HAP-1 (cell line): ENCODE measurements at regions not wholly inside any gene's neighbourhood (a gene's known extent, or its start where the extent isn't known, plus 50 kb on each side); places are given as distances from the start of the nearest gene placed in this dataset.
A peak's percentile ranks its signal among the peaks of the same experiment; 100 is the strongest.

Source experiments
- DNase-seq, 2 experiments: peaks; one replicate each; pipeline ENCODE4 v3.0.0-alpha.2; 2016 to 2020; ENCODE audit warnings: low spot score in 2 of 2
- H3K27me3 ChIP-seq: fragments of 250-450 bp; sonication (Bioruptor Pico); 2 replicates; pipeline ENCODE4 v1.5.1; 2020; ENCODE audit warnings: low read depth, mild to moderate bottlenecking, moderate library complexity
- H3K36me3 ChIP-seq: fragments of 250-450 bp; sonication (Bioruptor Pico); replicated peaks from 2 replicates; pipeline ENCODE4 v1.5.1; 2020; ENCODE audit warnings: mild to moderate bottlenecking
- H3K4me1 ChIP-seq: fragments of 250-450 bp; sonication (Bioruptor Pico); 2 replicates; pipeline ENCODE4 v1.5.1; 2020; ENCODE audit warnings: mild to moderate bottlenecking
- H3K4me3 ChIP-seq: fragments of 250-450 bp; sonication (Bioruptor Pico); 2 replicates; pipeline ENCODE4 v1.5.1; 2020; ENCODE audit warnings: mild to moderate bottlenecking, moderate library complexity
- H3K9me3 ChIP-seq: fragments of 250-450 bp; sonication (Bioruptor Pico); 2 replicates; pipeline ENCODE4 v1.5.1; 2020; ENCODE audit warnings: mild to moderate bottlenecking, moderate library complexity
- in situ Hi-C: fragments of 300-500 bp; cut with MboI; formaldehyde crosslinking; loops from 3 replicates; pipeline ENCODE4 v1.14.3; 2020; ENCODE audit warnings: low sequenced_read_pairs, inconsistent platforms, mixed read lengths

GRCh38 chr10:107561136-107561650 lies 396.7 kb upstream of the SORCS1 start:
- H3K27me3 ChIP-seq, result no peaks in the 10 kb centered on the region
- no peaks in the 10 kb centered on the region for H3K4me1 ChIP-seq
- in situ Hi-C loops, result no loop called here
- H3K9me3 ChIP-seq, result no peaks in the 10 kb centered on the region
- DNase-seq, result no peak
- no peaks in the 10 kb centered on the region for H3K36me3 ChIP-seq
- H3K4me3 ChIP-seq, result no peak overlapping the region

- no peaks in the 10 kb centered on the region for H3K9me3 ChIP-seq
- H3K4me3 ChIP-seq, result no peak overlapping the region
- no peaks in the 10 kb centered on the region for H3K36me3 ChIP-seq
- no peaks in the 10 kb centered on the region for H3K27me3 ChIP-seq
- in situ Hi-C loops, result no loop called here
- H3K4me1 ChIP-seq, result no peaks in the 10 kb centered on the region
- no peak for DNase-seq
Observed at GRCh38 chr10:107557916-107558315, 393.4 kb upstream of the SORCS1 start.

GRCh38 chr10:107554333-107554732 lies 389.8 kb upstream of the SORCS1 start:
- Histone ChIP-seq H3K4me1 (no peaks in the 10 kb centered on the region), H3K9me3 (no peaks in the 10 kb centered on the region), H3K27me3 (no peaks in the 10 kb centered on the region), H3K4me3 (no peak overlapping the region), H3K36me3 (no peaks in the 10 kb centered on the region)
- in situ Hi-C loops, result no loop called here
- no peak for DNase-seq

GRCh38 chr10:107553470-107553869 lies 389.0 kb upstream of the SORCS1 start:
- H3K9me3 ChIP-seq, result no peaks in the 10 kb centered on the region
- H3K4me3 ChIP-seq, result no peak overlapping the region
- no peaks in the 10 kb centered on the region for H3K27me3 ChIP-seq
- in situ Hi-C loops, result no loop called here
- no peak for DNase-seq
- peaks cover 8% of the 10 kb centered on the region; the same call in 1 of the 2 replicates for H3K4me1 ChIP-seq
- H3K36me3 ChIP-seq, result no peaks in the 10 kb centered on the region

- DNase-seq, result no peak
- no peaks in the 10 kb centered on the region for H3K27me3 ChIP-seq
- in situ Hi-C loops, result no loop called here
- no peaks in the 10 kb centered on the region for H3K36me3 ChIP-seq
- H3K4me1 ChIP-seq, result peaks cover 11% of the 10 kb centered on the region
- no peak overlapping the region for H3K4me3 ChIP-seq
- no peaks in the 10 kb centered on the region for H3K9me3 ChIP-seq
Observed at GRCh38 chr10:107552963-107553362, 388.5 kb upstream of the SORCS1 start.

- no peaks in the 10 kb centered on the region for H3K36me3 ChIP-seq
- H3K27me3 ChIP-seq, result no peaks in the 10 kb centered on the region
- H3K4me1 ChIP-seq, result peaks cover 15% of the 10 kb centered on the region
- peak; percentile 82 to 87 for DNase-seq
- in situ Hi-C loops, result no loop called here
- H3K9me3 ChIP-seq, result no peaks in the 10 kb centered on the region
- H3K4me3 ChIP-seq, result no peak overlapping the region
Observed at GRCh38 chr10:107548301-107548700, 383.8 kb upstream of the SORCS1 start.

GRCh38 chr10:107546986-107547385 lies 382.5 kb upstream of the SORCS1 start:
- H3K36me3 ChIP-seq, result no peaks in the 10 kb centered on the region
- DNase-seq, result no peak
- no peaks in the 10 kb centered on the region for H3K27me3 ChIP-seq
- no peaks in the 10 kb centered on the region for H3K9me3 ChIP-seq
- peaks cover 15% of the 10 kb centered on the region for H3K4me1 ChIP-seq
- in situ Hi-C loops, result no loop called here
- H3K4me3 ChIP-seq, result no peak overlapping the region

- Histone ChIP-seq H3K27me3 (no peaks in the 10 kb centered on the region), H3K4me3 (no peak overlapping the region), H3K4me1 (peaks cover 15% of the 10 kb centered on the region), H3K9me3 (no peaks in the 10 kb centered on the region), H3K36me3 (no peaks in the 10 kb centered on the region)
- DNase-seq, result no peak
- in situ Hi-C loops, result no loop called here
Observed at GRCh38 chr10:107546284-107546683, 381.8 kb upstream of the SORCS1 start.

- peaks cover 15% of the 10 kb centered on the region for H3K4me1 ChIP-seq
- H3K4me3 ChIP-seq, result no peak overlapping the region
- H3K36me3 ChIP-seq, result no peaks in the 10 kb centered on the region
- H3K9me3 ChIP-seq, result no peaks in the 10 kb centered on the region
- no peak for DNase-seq
- in situ Hi-C loops, result no loop called here
- no peaks in the 10 kb centered on the region for H3K27me3 ChIP-seq
Observed at GRCh38 chr10:107545717-107546116, 381.2 kb upstream of the SORCS1 start.

GRCh38 chr10:107544706-107545520 lies 380.4 kb upstream of the SORCS1 start:
- peaks cover 15% of the 10 kb centered on the region for H3K4me1 ChIP-seq
- H3K9me3 ChIP-seq, result no peaks in the 10 kb centered on the region
- no peaks in the 10 kb centered on the region for H3K27me3 ChIP-seq
- no peak overlapping the region for H3K4me3 ChIP-seq
- in situ Hi-C loops, result no loop called here
- no peak for DNase-seq
- H3K36me3 ChIP-seq, result no peaks in the 10 kb centered on the region

- Histone ChIP-seq H3K36me3 (no peaks in the 10 kb centered on the region), H3K9me3 (peaks cover 3% of the 10 kb centered on the region; the same call in 1 of the 2 replicates), H3K27me3 (no peaks in the 10 kb centered on the region), H3K4me3 (no peak overlapping the region), H3K4me1 (peaks cover 8% of the 10 kb centered on the region)
- DNase-seq, result no peak
- in situ Hi-C loops, result no loop called here
Observed at GRCh38 chr10:107542607-107543006, 378.1 kb upstream of the SORCS1 start.

- Histone ChIP-seq H3K4me3 (no peak overlapping the region), H3K27me3 (no peaks in the 10 kb centered on the region), H3K9me3 (peaks cover 3% of the 10 kb centered on the region; the same call in 1 of the 2 replicates), H3K4me1 (peaks cover 6% of the 10 kb centered on the region), H3K36me3 (no peaks in the 10 kb centered on the region)
- in situ Hi-C loops, result no loop called here
- no peak for DNase-seq
Observed at GRCh38 chr10:107542016-107542415, 377.5 kb upstream of the SORCS1 start.

- Histone ChIP-seq H3K27me3 (no peaks in the 10 kb centered on the region), H3K4me1 (peaks cover 6% of the 10 kb centered on the region), H3K36me3 (no peaks in the 10 kb centered on the region), H3K9me3 (peaks cover 3% of the 10 kb centered on the region; the same call in 1 of the 2 replicates), H3K4me3 (no peak overlapping the region)
- DNase-seq, result no peak
- in situ Hi-C loops, result no loop called here
Observed at GRCh38 chr10:107540981-107541380, 376.5 kb upstream of the SORCS1 start.

- H3K9me3 ChIP-seq, result no peaks in the 10 kb centered on the region
- no peaks in the 10 kb centered on the region for H3K36me3 ChIP-seq
- in situ Hi-C loops, result no loop called here
- H3K27me3 ChIP-seq, result no peaks in the 10 kb centered on the region
- no peak overlapping the region for H3K4me3 ChIP-seq
- DNase-seq, result no peak
- H3K4me1 ChIP-seq, result no peaks in the 10 kb centered on the region
Observed at GRCh38 chr10:107529350-107529749, 364.8 kb upstream of the SORCS1 start.
